ENCODE measurements at regions not wholly inside any gene's neighbourhood (a gene's known extent, or its start where the extent isn't known, plus 50 kb on each side); places are given as distances from the start of the nearest gene placed in this dataset.

- Histone ChIP-seq H3K27me3 (replicated peaks) (no peaks in the 10 kb centered on the region), H3K4me3 (ENCODE audit: low read depth, low read length) (no peak overlapping the region), H3K36me3 (replicated peaks) (no peaks in the 10 kb centered on the region), H3K27ac (peak overlapping the region; percentile 95)
- peak; percentile 63 for DNase-seq
- TF ChIP-seq CTCF (IDR thresholded peaks at IDR 0.05; ENCODE audit: low read depth, low read length, missing control alignments), result no peak
- in situ Hi-C loops (cut with HindIII; ENCODE audit: low pct_ligation_motif_present, low sequenced_read_pairs), result no loop called here
Observed at GRCh38 chr20:50438986-50439407, 71.2 kb upstream of the PTPN1 start.

GRCh38 chr20:50439539-50440453 lies 70.4 kb upstream of the PTPN1 start:
- H3K27ac ChIP-seq, result peak overlapping the region; percentile 95
- H3K4me3 ChIP-seq (ENCODE audit: low read depth, low read length), result no peak overlapping the region
- no peak for TF ChIP-seq CTCF (IDR thresholded peaks at IDR 0.05; ENCODE audit: low read depth, low read length, missing control alignments)
- no peaks in the 10 kb centered on the region for H3K36me3 ChIP-seq (replicated peaks)
- DNase-seq, result no peak
- in situ Hi-C loops (cut with HindIII; ENCODE audit: low pct_ligation_motif_present, low sequenced_read_pairs), result no loop called here
- H3K27me3 ChIP-seq (replicated peaks), result no peaks in the 10 kb centered on the region

GRCh38 chr20:50442512-50442911 lies 67.7 kb upstream of the PTPN1 start:
- in situ Hi-C loops (cut with HindIII; ENCODE audit: low pct_ligation_motif_present, low sequenced_read_pairs), result no loop called here
- Histone ChIP-seq H3K27ac (no peak overlapping the region), H3K27me3 (replicated peaks) (no peaks in the 10 kb centered on the region), H3K36me3 (replicated peaks) (no peaks in the 10 kb centered on the region), H3K4me3 (ENCODE audit: low read depth, low read length) (no peak overlapping the region)
- TF ChIP-seq CTCF (IDR thresholded peaks at IDR 0.05; ENCODE audit: low read depth, low read length, missing control alignments), result no peak
- no peak for DNase-seq

- Histone ChIP-seq H3K36me3 (replicated peaks) (no peaks in the 10 kb centered on the region), H3K4me3 (ENCODE audit: low read depth, low read length) (no peak overlapping the region), H3K27me3 (replicated peaks) (no peaks in the 10 kb centered on the region), H3K27ac (no peak overlapping the region)
- TF ChIP-seq CTCF (IDR thresholded peaks at IDR 0.05; ENCODE audit: low read depth, low read length, missing control alignments), result no peak
- in situ Hi-C loops (cut with HindIII; ENCODE audit: low pct_ligation_motif_present, low sequenced_read_pairs), result no loop called here
- no peak for DNase-seq
Observed at GRCh38 chr20:50445354-50446151, 64.6 kb upstream of the PTPN1 start.

- H3K27ac ChIP-seq, result no peak overlapping the region
- in situ Hi-C loops (cut with HindIII; ENCODE audit: low pct_ligation_motif_present, low sequenced_read_pairs), result no loop called here
- TF ChIP-seq CTCF (IDR thresholded peaks at IDR 0.05; ENCODE audit: low read depth, low read length, missing control alignments), result no peak
- H3K27me3 ChIP-seq (replicated peaks), result no peaks in the 10 kb centered on the region
- no peak for DNase-seq
- H3K36me3 ChIP-seq (replicated peaks), result no peaks in the 10 kb centered on the region
- H3K4me3 ChIP-seq (ENCODE audit: low read depth, low read length), result no peak overlapping the region
Observed at GRCh38 chr20:50446351-50447101, 63.7 kb upstream of the PTPN1 start.
